Subcutaneous abdominal adipose tissue (tissue), 5 donors: ENCODE measurements at regions not wholly inside any gene's neighbourhood (a gene's known extent, or its start where the extent isn't known, plus 50 kb on each side); places are given as distances from the start of the nearest gene placed in this dataset.
"Not testable (repeated sequence)": the region's sequence is repeated elsewhere in the genome, so short reads cannot be mapped to it uniquely, and the experiment has no call there.

Experiments used
- H3K27ac ChIP-seq: one replicate; pipeline ENCODE4 v1.7.0; 2013; ENCODE audit warnings: low read depth, mild to moderate bottlenecking, inconsistent platforms, low read length, moderate library complexity
- H3K27me3 ChIP-seq, 5 donors: one replicate each; pipeline ENCODE4 v1.7.0; 2013; ENCODE audit warnings: low read length in 5 of 5, inconsistent platforms in 1 of 5; ENCODE audit not compliant: control insufficient read depth in 5 of 5, insufficient read depth in 4 of 5
- H3K36me3 ChIP-seq, 5 donors: one replicate each; pipeline ENCODE4 v1.7.0; 2013; ENCODE audit warnings: low read length in 5 of 5; ENCODE audit not compliant: control insufficient read depth in 5 of 5, insufficient read depth in 5 of 5
- H3K4me1 ChIP-seq, 5 donors: one replicate each; pipeline ENCODE4 v1.7.0; 2013; ENCODE audit warnings: low read length in 5 of 5, mild to moderate bottlenecking in 3 of 5, moderate library complexity in 1 of 5; ENCODE audit not compliant: control insufficient read depth in 5 of 5, insufficient read depth in 5 of 5
- H3K4me3 ChIP-seq, 5 donors: one replicate each; pipeline ENCODE4 v1.7.0; 2013; ENCODE audit warnings: low read length in 5 of 5, low read depth in 1 of 5
- H3K9ac ChIP-seq, 5 donors: one replicate each; pipeline ENCODE4 v1.7.0; 2013; ENCODE audit warnings: low read length in 5 of 5, mild to moderate bottlenecking in 4 of 5, moderate library complexity in 3 of 5
- H3K9me3 ChIP-seq, 5 donors: one replicate each; pipeline ENCODE4 v1.7.0; 2013; ENCODE audit warnings: low read length in 5 of 5; ENCODE audit not compliant: control insufficient read depth in 5 of 5
- donor health status: healthy.
- donor health status: healthy.
- donor health status: healthy.
- donor health status: healthy.
- donor health status: healthy.

DNA sequence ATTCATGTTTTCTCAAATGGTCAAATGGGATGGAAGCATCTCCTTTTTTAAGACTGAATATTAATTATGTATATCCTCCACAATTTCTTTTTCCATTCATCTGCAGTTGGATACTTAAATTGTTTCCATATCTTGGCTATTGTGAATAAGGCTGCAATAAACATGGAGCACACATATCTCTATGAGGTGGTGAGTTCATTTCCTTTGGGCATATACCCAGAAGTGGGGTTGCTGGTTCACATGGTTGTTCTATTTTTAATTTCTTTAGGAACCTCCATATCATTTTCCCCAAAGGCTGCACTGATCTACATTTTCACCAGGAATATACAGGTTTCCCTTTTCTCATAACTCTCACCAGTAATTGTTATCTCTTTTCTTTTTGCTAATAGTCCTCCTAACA lies 566.3 kb downstream of the KCTD12 start:
- Histone ChIP-seq H3K27ac (no peak overlapping the region), H3K36me3 (no peaks in the 10 kb centered on the region), H3K9ac (no peak overlapping the region), H3K27me3 (no peaks in the 10 kb centered on the region), H3K4me1 (no peaks in the 10 kb centered on the region), H3K4me3 (no peak overlapping the region), H3K9me3 (no peaks in the 10 kb centered on the region)

DNA sequence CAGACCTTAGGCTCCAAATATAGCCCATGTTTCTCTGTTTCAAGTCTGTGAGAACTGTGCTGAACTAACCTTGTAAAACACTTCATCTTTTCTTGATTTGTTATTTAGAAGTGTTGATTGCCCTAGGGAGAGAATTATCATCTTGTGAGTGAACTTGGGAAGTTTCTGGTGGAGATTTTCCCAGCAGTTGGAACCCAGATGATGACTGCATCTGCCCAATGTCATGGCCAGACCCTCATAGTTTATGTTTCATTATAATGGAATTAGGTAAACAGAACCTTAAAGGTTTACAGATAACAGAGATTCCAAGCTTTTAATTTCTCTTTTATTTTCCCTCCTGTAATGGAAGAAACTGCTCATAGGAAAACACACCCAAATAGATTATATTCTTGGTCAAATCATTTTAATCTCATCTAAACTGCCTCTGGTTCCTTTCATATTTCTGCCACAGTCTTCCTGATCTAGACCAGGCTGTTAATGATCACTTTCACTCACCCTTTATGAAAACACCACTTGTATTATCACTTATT lies 569.1 kb downstream of the KCTD12 start:
- Histone ChIP-seq H3K4me3 (no peak overlapping the region), H3K27me3 (no peaks in the 10 kb centered on the region), H3K9me3 (no peaks in the 10 kb centered on the region), H3K27ac (no peak overlapping the region), H3K9ac (no peak overlapping the region), H3K4me1 (no peaks in the 10 kb centered on the region), H3K36me3 (no peaks in the 10 kb centered on the region)

GRCh38 chr13:76314495-76314894 lies 571.7 kb downstream of the KCTD12 start:
- H3K36me3 ChIP-seq: no peaks in the 10 kb centered on the region
- no peak overlapping the region for H3K4me3 ChIP-seq
- no peak overlapping the region for H3K27ac ChIP-seq
- no peaks in the 10 kb centered on the region for H3K9me3 ChIP-seq
- H3K27me3 ChIP-seq: no peaks in the 10 kb centered on the region
- no peaks in the 10 kb centered on the region for H3K4me1 ChIP-seq
- no peak overlapping the region for H3K9ac ChIP-seq

GRCh38 chr13:76307142-76307541 lies 579.1 kb downstream of the KCTD12 start:
- Histone ChIP-seq H3K9ac (no peak overlapping the region), H3K27ac (no peak overlapping the region), H3K36me3 (no peaks in the 10 kb centered on the region), H3K9me3 (no peaks in the 10 kb centered on the region), H3K4me3 (no peak overlapping the region), H3K4me1 (peaks cover 0 to 6% (median 0%) of the 10 kb centered on the region in 5 donors), H3K27me3 (no peaks in the 10 kb centered on the region)

GRCh38 chr13:76300688-76301087 lies 585.5 kb downstream of the KCTD12 start:
- no peaks in the 10 kb centered on the region for H3K36me3 ChIP-seq
- no peaks in the 10 kb centered on the region for H3K9me3 ChIP-seq
- no peak overlapping the region for H3K27ac ChIP-seq
- H3K4me1 ChIP-seq: no peaks in the 10 kb centered on the region
- H3K27me3 ChIP-seq: no peaks in the 10 kb centered on the region
- H3K9ac ChIP-seq: no peak overlapping the region
- H3K4me3 ChIP-seq: no peak overlapping the region

DNA sequence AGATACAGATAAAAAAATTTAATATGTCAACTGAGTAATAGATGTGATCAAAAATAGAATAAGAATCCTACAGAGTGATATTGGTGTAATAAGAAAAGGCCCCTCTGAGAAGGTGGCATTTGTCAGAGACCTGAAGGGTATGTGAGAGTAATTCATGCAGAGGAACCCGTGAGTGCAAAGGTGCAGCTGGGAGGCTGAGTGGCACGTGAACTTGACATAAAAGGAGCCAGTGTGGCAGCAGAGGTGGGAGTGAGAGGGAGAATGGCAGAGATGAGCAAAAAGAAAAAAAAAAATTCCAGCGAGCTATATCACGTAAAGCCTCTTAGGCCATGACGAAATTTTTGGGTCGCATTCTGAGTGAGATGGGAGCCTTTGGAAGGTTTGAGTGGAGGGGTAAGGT lies 588.9 kb downstream of the KCTD12 start:
- no peak overlapping the region for H3K9ac ChIP-seq
- H3K27ac ChIP-seq: no peak overlapping the region
- no peak overlapping the region for H3K4me3 ChIP-seq
- no peaks in the 10 kb centered on the region for H3K9me3 ChIP-seq
- H3K36me3 ChIP-seq: no peaks in the 10 kb centered on the region
- no peaks in the 10 kb centered on the region for H3K27me3 ChIP-seq
- no peaks in the 10 kb centered on the region for H3K4me1 ChIP-seq

DNA sequence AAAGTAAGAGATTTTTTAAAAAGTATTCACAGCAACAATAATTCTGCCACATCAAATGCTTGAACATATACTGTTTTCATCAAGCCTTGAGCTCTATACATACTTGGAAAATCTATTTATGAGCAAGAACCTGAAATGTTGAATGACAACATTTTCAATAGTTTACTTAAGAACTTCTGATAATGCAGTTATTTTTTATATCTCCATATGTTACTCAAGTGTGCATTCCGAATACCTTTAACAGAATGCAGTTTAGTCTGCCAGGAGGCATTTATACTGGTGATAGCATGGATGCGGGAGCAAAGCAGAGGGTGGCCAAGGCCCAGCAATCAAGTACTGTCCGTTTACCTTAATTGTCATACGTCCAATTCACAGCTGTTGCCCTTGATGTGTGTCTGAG lies 589.5 kb downstream of the KCTD12 start:
- Histone ChIP-seq H3K9me3 (no peaks in the 10 kb centered on the region), H3K27ac (no peak overlapping the region)

DNA sequence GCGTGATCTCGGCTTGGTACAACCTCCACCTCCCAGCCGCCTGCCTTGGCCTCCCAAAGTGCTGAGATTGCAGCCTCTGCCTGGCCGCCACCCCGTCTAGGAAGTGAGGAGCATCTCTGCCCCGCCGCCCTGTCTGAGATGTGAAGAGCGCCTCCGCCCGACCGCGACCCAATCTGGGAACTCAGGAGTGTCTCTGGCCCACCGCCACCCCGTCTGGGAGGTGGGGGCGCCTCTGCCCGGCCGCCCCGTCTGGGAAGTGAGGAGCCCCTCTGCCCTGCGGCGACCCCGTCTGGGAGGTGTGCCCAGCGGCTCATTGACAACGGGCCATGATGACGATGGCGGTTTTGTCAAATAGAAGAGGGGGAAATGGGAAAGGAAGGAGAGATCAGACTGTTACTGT lies 591.2 kb downstream of the KCTD12 start:
- not testable (repeated sequence) for H3K4me3 ChIP-seq, H3K27me3 ChIP-seq, H3K27ac ChIP-seq, H3K36me3 ChIP-seq, H3K9ac ChIP-seq, H3K9me3 ChIP-seq, H3K4me1 ChIP-seq

More for the DNA sequence above, 589.5 kb downstream of the KCTD12 start:
- no peak overlapping the region for H3K4me3 ChIP-seq
- no peaks in the 10 kb centered on the region for H3K36me3 ChIP-seq
- H3K27me3 ChIP-seq: no peaks in the 10 kb centered on the region
- no peaks in the 10 kb centered on the region for H3K4me1 ChIP-seq
- H3K9ac ChIP-seq: no peak overlapping the region

- no peaks in the 10 kb centered on the region for H3K9me3 ChIP-seq
- H3K36me3 ChIP-seq: no peaks in the 10 kb centered on the region
- H3K27ac ChIP-seq: no peak overlapping the region
- H3K27me3 ChIP-seq: no peaks in the 10 kb centered on the region
- no peak overlapping the region for H3K4me3 ChIP-seq
- H3K9ac ChIP-seq: no peak overlapping the region
- no peaks in the 10 kb centered on the region for H3K4me1 ChIP-seq
Observed at GRCh38 chr13:76293751-76294150, 592.5 kb downstream of the KCTD12 start.

GRCh38 chr13:76293346-76293745 lies 592.9 kb downstream of the KCTD12 start:
- H3K9ac ChIP-seq: no peak overlapping the region
- no peak overlapping the region for H3K27ac ChIP-seq
- H3K4me1 ChIP-seq: no peaks in the 10 kb centered on the region
- H3K9me3 ChIP-seq: no peaks in the 10 kb centered on the region
- no peak overlapping the region for H3K4me3 ChIP-seq
- H3K27me3 ChIP-seq: no peaks in the 10 kb centered on the region
- no peaks in the 10 kb centered on the region for H3K36me3 ChIP-seq

- H3K4me1 ChIP-seq: no peaks in the 10 kb centered on the region
- no peak overlapping the region for H3K4me3 ChIP-seq
- no peaks in the 10 kb centered on the region for H3K36me3 ChIP-seq
- no peaks in the 10 kb centered on the region for H3K9me3 ChIP-seq
- no peak overlapping the region for H3K9ac ChIP-seq
- H3K27ac ChIP-seq: no peak overlapping the region
- H3K27me3 ChIP-seq: no peaks in the 10 kb centered on the region
Observed at GRCh38 chr13:76292726-76293125, 593.5 kb downstream of the KCTD12 start.
